ENCODE measurements at regions not wholly inside any gene's neighbourhood (a gene's known extent, or its start where the extent isn't known, plus 50 kb on each side); places are given as distances from the start of the nearest gene placed in this dataset.

- TF ChIP-seq, protein P1, sequence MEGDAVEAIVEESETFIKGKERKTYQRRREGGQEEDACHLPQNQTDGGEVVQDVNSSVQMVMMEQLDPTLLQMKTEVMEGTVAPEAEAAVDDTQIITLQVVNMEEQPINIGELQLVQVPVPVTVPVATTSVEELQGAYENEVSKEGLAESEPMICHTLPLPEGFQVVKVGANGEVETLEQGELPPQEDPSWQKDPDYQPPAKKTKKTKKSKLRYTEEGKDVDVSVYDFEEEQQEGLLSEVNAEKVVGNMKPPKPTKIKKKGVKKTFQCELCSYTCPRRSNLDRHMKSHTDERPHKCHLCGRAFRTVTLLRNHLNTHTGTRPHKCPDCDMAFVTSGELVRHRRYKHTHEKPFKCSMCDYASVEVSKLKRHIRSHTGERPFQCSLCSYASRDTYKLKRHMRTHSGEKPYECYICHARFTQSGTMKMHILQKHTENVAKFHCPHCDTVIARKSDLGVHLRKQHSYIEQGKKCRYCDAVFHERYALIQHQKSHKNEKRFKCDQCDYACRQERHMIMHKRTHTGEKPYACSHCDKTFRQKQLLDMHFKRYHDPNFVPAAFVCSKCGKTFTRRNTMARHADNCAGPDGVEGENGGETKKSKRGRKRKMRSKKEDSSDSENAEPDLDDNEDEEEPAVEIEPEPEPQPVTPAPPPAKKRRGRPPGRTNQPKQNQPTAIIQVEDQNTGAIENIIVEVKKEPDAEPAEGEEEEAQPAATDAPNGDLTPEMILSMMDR (conservative IDR thresholded peaks at IDR 0.05 in 1 of 2, IDR thresholded peaks at IDR 0.05 in 1 of 2; ENCODE audit: extremely low read depth in 1 of 2, insufficient read depth in 1 of 2, low read depth in 1 of 2, low read length in 2 of 2), result no peak
- no peak for TF ChIP-seq EZH2 (IDR thresholded peaks at IDR 0.05; ENCODE audit: borderline replicate concordance, low read length)
Observed at GRCh38 chr6:48615041-48615440, 504.0 kb upstream of the PTCHD4 start.

Data from mammary epithelial cell (primary cell).